Limb (tissue), 2 donors: ENCODE measurements at regions not wholly inside any gene's neighbourhood (a gene's known extent, or its start where the extent isn't known, plus 50 kb on each side); places are given as distances from the start of the nearest gene placed in this dataset.

Experiments
- DNase-seq, 2 donors: peaks; one replicate each; pipeline ENCODE4 v3.0.0-alpha.2; 2016; ENCODE audit errors: extremely low spot score in 2 of 2

GRCh38 chr10:131626274-131626673 is 274.5 kb upstream of the PPP2R2D start:
- DNase-seq, result no peak

GRCh38 chr10:131629026-131629770 is 271.6 kb upstream of the PPP2R2D start:
- DNase-seq, result no peak

- no peak for DNase-seq
Observed at GRCh38 chr10:131630772-131631258, 270.0 kb upstream of the PPP2R2D start.

- DNase-seq, result no peak
Observed at GRCh38 chr10:131631619-131632018, 269.2 kb upstream of the PPP2R2D start.

GRCh38 chr10:131635564-131636015 is 265.2 kb upstream of the PPP2R2D start:
- peak in 1 of 2 donors; percentile 17 for DNase-seq

GRCh38 chr10:131636116-131636515 is 264.7 kb upstream of the PPP2R2D start:
- DNase-seq, result no peak

GRCh38 chr10:131636841-131637724 is 263.7 kb upstream of the PPP2R2D start:
- peak in 1 of 2 donors; percentile 19 for DNase-seq

- no peak for DNase-seq
Observed at GRCh38 chr10:131638049-131638879, 262.5 kb upstream of the PPP2R2D start.

GRCh38 chr10:131638880-131639278 is 261.9 kb upstream of the PPP2R2D start:
- DNase-seq, result peak in 1 of 2 donors; percentile 10

GRCh38 chr10:131640045-131640644 is 260.7 kb upstream of the PPP2R2D start:
- no peak for DNase-seq

GRCh38 chr10:131641231-131641630 is 259.6 kb upstream of the PPP2R2D start:
- peak in 1 of 2 donors; percentile 9 for DNase-seq

- no peak for DNase-seq
Observed at GRCh38 chr10:131641898-131642297, 258.9 kb upstream of the PPP2R2D start.

- DNase-seq, result no peak
Observed at GRCh38 chr10:131642966-131643365, 257.8 kb upstream of the PPP2R2D start.

GRCh38 chr10:131644289-131644688 is 256.5 kb upstream of the PPP2R2D start:
- peak; percentile 49 to 63 for DNase-seq

- DNase-seq, result no peak
Observed at GRCh38 chr10:131644864-131645658, 255.7 kb upstream of the PPP2R2D start.

GRCh38 chr10:131645756-131646155 is 255.1 kb upstream of the PPP2R2D start:
- DNase-seq, result no peak

- no peak for DNase-seq
Observed at GRCh38 chr10:131646551-131647525, 254.0 kb upstream of the PPP2R2D start.

- DNase-seq, result no peak
Observed at GRCh38 chr10:131647789-131648188, 253.0 kb upstream of the PPP2R2D start.
